ENCODE measurements at regions not wholly inside any gene's neighbourhood (a gene's known extent, or its start where the extent isn't known, plus 50 kb on each side); places are given as distances from the start of the nearest gene placed in this dataset.
"Not testable (repeated sequence)": the region's sequence is repeated elsewhere in the genome, so short reads cannot be mapped to it uniquely, and the experiment has no call there.

GRCh38 chr12:47312147-47312546, 232.4 kb upstream of the AMIGO2 start:
- no peaks in the 10 kb centered on the region for H3K27me3 ChIP-seq (ENCODE audit: insufficient read depth, poor library complexity, severe bottlenecking)
- H3K4me1 ChIP-seq (ENCODE audit: insufficient read depth, poor library complexity, severe bottlenecking) = peaks cover 6% of the 10 kb centered on the region
- ATAC-seq (ENCODE audit: low read depth) = no peak
- no peak overlapping the region for H3K27ac ChIP-seq (ENCODE audit: poor library complexity, severe bottlenecking)
- DNase-seq (ENCODE audit: low spot score) = no peak
- no peaks in the 10 kb centered on the region for H3K36me3 ChIP-seq (ENCODE audit: low read depth)
- no peak overlapping the region for H3K4me3 ChIP-seq (ENCODE audit: severe bottlenecking)
- TF ChIP-seq CTCF (IDR thresholded peaks at IDR 0.05; ENCODE audit: poor library complexity, severe bottlenecking) = no peak
- no peaks in the 10 kb centered on the region for H3K9me3 ChIP-seq (ENCODE audit: severe bottlenecking)

GRCh38 chr12:47311568-47311967, 231.8 kb upstream of the AMIGO2 start:
- H3K4me1 ChIP-seq (ENCODE audit: insufficient read depth, poor library complexity, severe bottlenecking) = peaks cover 6% of the 10 kb centered on the region
- DNase-seq (ENCODE audit: low spot score) = no peak
- H3K4me3 ChIP-seq (ENCODE audit: severe bottlenecking) = no peak overlapping the region
- no peaks in the 10 kb centered on the region for H3K27me3 ChIP-seq (ENCODE audit: insufficient read depth, poor library complexity, severe bottlenecking)
- no peak overlapping the region for H3K27ac ChIP-seq (ENCODE audit: poor library complexity, severe bottlenecking)
- no peaks in the 10 kb centered on the region for H3K36me3 ChIP-seq (ENCODE audit: low read depth)
- no peak for TF ChIP-seq CTCF (IDR thresholded peaks at IDR 0.05; ENCODE audit: poor library complexity, severe bottlenecking)
- no peak for ATAC-seq (ENCODE audit: low read depth)
- no peaks in the 10 kb centered on the region for H3K9me3 ChIP-seq (ENCODE audit: severe bottlenecking)

- no peak for TF ChIP-seq CTCF (IDR thresholded peaks at IDR 0.05; ENCODE audit: poor library complexity, severe bottlenecking)
- ATAC-seq (ENCODE audit: low read depth) (no peak), DNase-seq (ENCODE audit: low spot score) (no peak)
- H3K27ac ChIP-seq (ENCODE audit: poor library complexity, severe bottlenecking) = no peak overlapping the region
- H3K4me3 ChIP-seq (ENCODE audit: severe bottlenecking) = no peak overlapping the region
- peaks cover 6% of the 10 kb centered on the region for H3K4me1 ChIP-seq (ENCODE audit: insufficient read depth, poor library complexity, severe bottlenecking)
- H3K27me3 ChIP-seq (ENCODE audit: insufficient read depth, poor library complexity, severe bottlenecking) = no peaks in the 10 kb centered on the region
- no peaks in the 10 kb centered on the region for H3K9me3 ChIP-seq (ENCODE audit: severe bottlenecking)
- H3K36me3 ChIP-seq (ENCODE audit: low read depth) = no peaks in the 10 kb centered on the region
Observed at GRCh38 chr12:47311010-47311409, 231.3 kb upstream of the AMIGO2 start.

GRCh38 chr12:47308672-47309071, 228.9 kb upstream of the AMIGO2 start:
- no peak for ATAC-seq (ENCODE audit: low read depth)
- Histone ChIP-seq H3K9me3 (ENCODE audit: severe bottlenecking) (no peaks in the 10 kb centered on the region), H3K4me3 (ENCODE audit: severe bottlenecking) (no peak overlapping the region), H3K36me3 (ENCODE audit: low read depth) (no peaks in the 10 kb centered on the region), H3K27me3 (ENCODE audit: insufficient read depth, poor library complexity, severe bottlenecking) (no peaks in the 10 kb centered on the region), H3K27ac (ENCODE audit: poor library complexity, severe bottlenecking) (no peak overlapping the region), H3K4me1 (ENCODE audit: insufficient read depth, poor library complexity, severe bottlenecking) (peaks cover 19% of the 10 kb centered on the region)
- no peak for DNase-seq (ENCODE audit: low spot score)
- TF ChIP-seq CTCF (IDR thresholded peaks at IDR 0.05; ENCODE audit: poor library complexity, severe bottlenecking) = no peak

- DNase-seq (ENCODE audit: low spot score) (no peak), ATAC-seq (ENCODE audit: low read depth) (peak; percentile 96)
- no peak overlapping the region for H3K4me3 ChIP-seq (ENCODE audit: severe bottlenecking)
Observed at GRCh38 chr12:47307680-47308399, 228.1 kb upstream of the AMIGO2 start.

GRCh38 chr12:47306773-47307679, 227.3 kb upstream of the AMIGO2 start:
- not testable (repeated sequence) for ATAC-seq (ENCODE audit: low read depth); H3K4me3 ChIP-seq (ENCODE audit: severe bottlenecking)
- H3K27ac ChIP-seq (ENCODE audit: poor library complexity, severe bottlenecking) = peak overlapping the region; percentile 25

More at GRCh38 chr12:47307680-47308399, 228.1 kb upstream of the AMIGO2 start:
- peak overlapping the region; percentile 25 for H3K27ac ChIP-seq (ENCODE audit: poor library complexity, severe bottlenecking)
- peak; percentile 89 for TF ChIP-seq CTCF (IDR thresholded peaks at IDR 0.05; ENCODE audit: poor library complexity, severe bottlenecking)
- peaks cover 21% of the 10 kb centered on the region for H3K4me1 ChIP-seq (ENCODE audit: insufficient read depth, poor library complexity, severe bottlenecking)
- no peaks in the 10 kb centered on the region for H3K36me3 ChIP-seq (ENCODE audit: low read depth)
- no peaks in the 10 kb centered on the region for H3K27me3 ChIP-seq (ENCODE audit: insufficient read depth, poor library complexity, severe bottlenecking)
- H3K9me3 ChIP-seq (ENCODE audit: severe bottlenecking) = no peaks in the 10 kb centered on the region

More at GRCh38 chr12:47306773-47307679, 227.3 kb upstream of the AMIGO2 start:
- not testable (repeated sequence) for H3K27me3 ChIP-seq (ENCODE audit: insufficient read depth, poor library complexity, severe bottlenecking); H3K9me3 ChIP-seq (ENCODE audit: severe bottlenecking); DNase-seq (ENCODE audit: low spot score); H3K36me3 ChIP-seq (ENCODE audit: low read depth)
- H3K4me1 ChIP-seq (ENCODE audit: insufficient read depth, poor library complexity, severe bottlenecking) = peaks cover 21% of the 10 kb centered on the region

Measured in RWPE2 (cell line).